ENCODE measurements at regions not wholly inside any gene's neighbourhood (a gene's known extent, or its start where the extent isn't known, plus 50 kb on each side); places are given as distances from the start of the nearest gene placed in this dataset.

GRCh38 chr3:177783338-177783737 lies 586.1 kb upstream of the TBL1XR1 start:
- TF ChIP-seq SP1 (CRISPR knock-in tag; conservative IDR thresholded peaks at IDR 0.05) (no peak), CTCF (IDR thresholded peaks at IDR 0.05) (no peak), ZBTB43 (CRISPR knock-in tag; IDR thresholded peaks at IDR 0.05) (no peak)
